ENCODE measurements at regions not wholly inside any gene's neighbourhood (a gene's known extent, or its start where the extent isn't known, plus 50 kb on each side); places are given as distances from the start of the nearest gene placed in this dataset.

GRCh38 chr2:195477248-195477995, 179.6 kb upstream of the SLC39A10 start:
- no peak overlapping the region for H3K4me2 ChIP-seq
- 82% methylated on average over 2 of the region's 2 CpGs for WGBS (ENCODE audit: low lambda C conversion rate, missing lambda C conversion rate)

GRCh38 chr2:195475336-195475735, 181.7 kb upstream of the SLC39A10 start:
- no peak for DNase-seq (ENCODE audit: low spot score)
- Histone ChIP-seq H3K9me3 (ENCODE audit: low read depth) (no peaks in the 10 kb centered on the region), H3K27me3 (no peaks in the 10 kb centered on the region), H3K9me2 (replicated peaks; ENCODE audit: insufficient read depth) (no peaks in the 10 kb centered on the region), H3K79me2 (no peaks in the 10 kb centered on the region), H2AFZ (no peak overlapping the region), H3K27ac (no peak overlapping the region), H3K4me2 (no peak overlapping the region), H3K4me1 (ENCODE audit: insufficient read depth) (no peaks in the 10 kb centered on the region), H3K36me3 (replicated peaks; ENCODE audit: insufficient read depth, low read depth) (no peaks in the 10 kb centered on the region), H4K20me1 (ENCODE audit: insufficient read depth, poor library complexity, severe bottlenecking) (no peaks in the 10 kb centered on the region), H3K4me3 (no peak overlapping the region)
- 64% methylated on average over 5 of the region's 5 CpGs for WGBS (ENCODE audit: low lambda C conversion rate, missing lambda C conversion rate)
- TF ChIP-seq CTCF (IDR thresholded peaks at IDR 0.05; ENCODE audit: poor library complexity) = no peak
- no peak for TF ChIP-seq EZH2 (IDR thresholded peaks at IDR 0.05; ENCODE audit: borderline replicate concordance)
- TF ChIP-seq EZH2phosphoT487 (IDR thresholded peaks at IDR 0.05; ENCODE audit: low read depth, severe bottlenecking, unreplicated experiment) = no peak

More at GRCh38 chr2:195477248-195477995, 179.6 kb upstream of the SLC39A10 start:
- TF ChIP-seq EZH2phosphoT487 (IDR thresholded peaks at IDR 0.05; ENCODE audit: low read depth, severe bottlenecking, unreplicated experiment) = no peak
- Histone ChIP-seq H3K79me2 (no peaks in the 10 kb centered on the region), H3K4me3 (no peak overlapping the region), H2AFZ (no peak overlapping the region), H3K27ac (no peak overlapping the region), H3K9me2 (replicated peaks; ENCODE audit: insufficient read depth) (no peaks in the 10 kb centered on the region), H4K20me1 (ENCODE audit: insufficient read depth, poor library complexity, severe bottlenecking) (no peaks in the 10 kb centered on the region), H3K36me3 (replicated peaks; ENCODE audit: insufficient read depth, low read depth) (no peaks in the 10 kb centered on the region), H3K27me3 (no peaks in the 10 kb centered on the region), H3K9me3 (ENCODE audit: low read depth) (no peaks in the 10 kb centered on the region), H3K4me1 (ENCODE audit: insufficient read depth) (no peaks in the 10 kb centered on the region)
- DNase-seq (ENCODE audit: low spot score) = no peak

GRCh38 chr2:195473862-195474261, 183.2 kb upstream of the SLC39A10 start:
- Histone ChIP-seq H2AFZ (no peak overlapping the region), H3K4me1 (ENCODE audit: insufficient read depth) (no peaks in the 10 kb centered on the region), H3K4me2 (no peak overlapping the region), H3K36me3 (replicated peaks; ENCODE audit: insufficient read depth, low read depth) (no peaks in the 10 kb centered on the region), H3K9me3 (ENCODE audit: low read depth) (no peaks in the 10 kb centered on the region), H3K79me2 (no peaks in the 10 kb centered on the region), H3K9me2 (replicated peaks; ENCODE audit: insufficient read depth) (no peaks in the 10 kb centered on the region), H3K27ac (no peak overlapping the region), H3K27me3 (no peaks in the 10 kb centered on the region), H4K20me1 (ENCODE audit: insufficient read depth, poor library complexity, severe bottlenecking) (no peaks in the 10 kb centered on the region), H3K4me3 (no peak overlapping the region)
- no peak for TF ChIP-seq CTCF (IDR thresholded peaks at IDR 0.05; ENCODE audit: poor library complexity)
- TF ChIP-seq EZH2 (IDR thresholded peaks at IDR 0.05; ENCODE audit: borderline replicate concordance) = no peak
- TF ChIP-seq EZH2phosphoT487 (IDR thresholded peaks at IDR 0.05; ENCODE audit: low read depth, severe bottlenecking, unreplicated experiment) = no peak
- DNase-seq (ENCODE audit: low spot score) = no peak
- WGBS (ENCODE audit: low lambda C conversion rate, missing lambda C conversion rate) = 94% methylated on average over 6 of the region's 6 CpGs

- H3K9me3 ChIP-seq (ENCODE audit: low read depth) = no peaks in the 10 kb centered on the region
- H3K4me3 ChIP-seq = no peak overlapping the region
- no peak for TF ChIP-seq CTCF (IDR thresholded peaks at IDR 0.05; ENCODE audit: poor library complexity)
- H3K4me1 ChIP-seq (ENCODE audit: insufficient read depth) = no peaks in the 10 kb centered on the region
- H3K36me3 ChIP-seq (replicated peaks; ENCODE audit: insufficient read depth, low read depth) = no peaks in the 10 kb centered on the region
- DNase-seq (ENCODE audit: low spot score) = no peak
- no peaks in the 10 kb centered on the region for H4K20me1 ChIP-seq (ENCODE audit: insufficient read depth, poor library complexity, severe bottlenecking)
- H3K4me2 ChIP-seq = no peak overlapping the region
- no peak overlapping the region for H3K27ac ChIP-seq
- no peaks in the 10 kb centered on the region for H3K27me3 ChIP-seq
- WGBS (ENCODE audit: low lambda C conversion rate, missing lambda C conversion rate) = 80% methylated on average over 3 of the region's 3 CpGs
- no peak overlapping the region for H2AFZ ChIP-seq
- H3K79me2 ChIP-seq = no peaks in the 10 kb centered on the region
- H3K9me2 ChIP-seq (replicated peaks; ENCODE audit: insufficient read depth) = no peaks in the 10 kb centered on the region
Observed at GRCh38 chr2:195472501-195473234, 184.4 kb upstream of the SLC39A10 start.

Measured in hepatocyte (in vitro differentiated cells).